Mesothelial cell of epicardium (in vitro differentiated cells): ENCODE measurements at regions not wholly inside any gene's neighbourhood (a gene's known extent, or its start where the extent isn't known, plus 50 kb on each side); places are given as distances from the start of the nearest gene placed in this dataset.

Source experiments
- DNase-seq, 2 experiments: peaks; one replicate each; pipeline ENCODE4 v3.0.0; 2021; ENCODE audit warnings: low spot score in 2 of 2; ENCODE audit not compliant: unreplicated experiment in 2 of 2
- H3K27ac Mint-ChIP-seq: 2 replicates; pipeline ENCODE4 v1.8.0; 2021; ENCODE audit warnings: mixed read lengths
- H3K27me3 Mint-ChIP-seq: 2 replicates; pipeline ENCODE4 v1.8.0; 2021; ENCODE audit warnings: low read depth, mixed read lengths
- H3K36me3 Mint-ChIP-seq: 2 replicates; pipeline ENCODE4 v1.8.0; 2021; ENCODE audit warnings: mixed read lengths
- H3K4me1 Mint-ChIP-seq: 2 replicates; pipeline ENCODE4 v1.8.0; 2021; ENCODE audit warnings: mixed read lengths
- H3K4me3 Mint-ChIP-seq: 2 replicates; pipeline ENCODE4 v1.8.0; 2021; ENCODE audit warnings: mild to moderate bottlenecking, moderate library complexity, mixed read lengths
- H3K9me3 Mint-ChIP-seq: 2 replicates; pipeline ENCODE4 v1.8.0; 2021; ENCODE audit warnings: mixed read lengths
- TF ChIP-seq, protein P1 (sequence below): fragments of 200-600 bp; sonication (generic); IDR thresholded peaks from one replicate; pipeline ENCODE4 v1.5.0; 2021; ENCODE audit warnings: antibody characterized with exemption; ENCODE audit not compliant: unreplicated experiment

DNA sequence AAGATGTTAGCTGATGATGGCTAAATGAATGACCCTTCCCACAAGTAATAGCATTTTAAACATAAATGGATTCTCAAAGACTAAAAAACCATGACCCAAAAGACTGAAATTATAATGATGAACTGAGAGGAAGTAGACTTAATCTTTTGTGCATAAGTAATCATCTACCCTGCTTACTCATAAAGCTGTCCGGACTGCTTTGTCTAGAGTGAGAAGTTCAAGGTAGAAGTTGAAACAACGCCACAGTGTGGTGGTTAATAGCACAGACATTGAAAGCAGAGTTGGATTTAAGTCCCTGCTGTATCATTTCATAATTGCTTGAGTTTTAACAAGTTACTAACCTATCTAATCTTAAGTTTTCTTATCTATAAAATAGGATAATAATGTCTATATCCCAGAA, 346.6 kb downstream of the CENPC start:
- Mint-ChIP-seq H3K27ac (no peak overlapping the region), H3K9me3 (no peaks in the 10 kb centered on the region), H3K4me3 (no peak overlapping the region), H3K27me3 (no peaks in the 10 kb centered on the region), H3K4me1 (peaks cover 16% of the 10 kb centered on the region), H3K36me3 (no peaks in the 10 kb centered on the region)
- TF ChIP-seq, protein P1, sequence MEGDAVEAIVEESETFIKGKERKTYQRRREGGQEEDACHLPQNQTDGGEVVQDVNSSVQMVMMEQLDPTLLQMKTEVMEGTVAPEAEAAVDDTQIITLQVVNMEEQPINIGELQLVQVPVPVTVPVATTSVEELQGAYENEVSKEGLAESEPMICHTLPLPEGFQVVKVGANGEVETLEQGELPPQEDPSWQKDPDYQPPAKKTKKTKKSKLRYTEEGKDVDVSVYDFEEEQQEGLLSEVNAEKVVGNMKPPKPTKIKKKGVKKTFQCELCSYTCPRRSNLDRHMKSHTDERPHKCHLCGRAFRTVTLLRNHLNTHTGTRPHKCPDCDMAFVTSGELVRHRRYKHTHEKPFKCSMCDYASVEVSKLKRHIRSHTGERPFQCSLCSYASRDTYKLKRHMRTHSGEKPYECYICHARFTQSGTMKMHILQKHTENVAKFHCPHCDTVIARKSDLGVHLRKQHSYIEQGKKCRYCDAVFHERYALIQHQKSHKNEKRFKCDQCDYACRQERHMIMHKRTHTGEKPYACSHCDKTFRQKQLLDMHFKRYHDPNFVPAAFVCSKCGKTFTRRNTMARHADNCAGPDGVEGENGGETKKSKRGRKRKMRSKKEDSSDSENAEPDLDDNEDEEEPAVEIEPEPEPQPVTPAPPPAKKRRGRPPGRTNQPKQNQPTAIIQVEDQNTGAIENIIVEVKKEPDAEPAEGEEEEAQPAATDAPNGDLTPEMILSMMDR, result peak; percentile 20
- no peak for DNase-seq

DNA sequence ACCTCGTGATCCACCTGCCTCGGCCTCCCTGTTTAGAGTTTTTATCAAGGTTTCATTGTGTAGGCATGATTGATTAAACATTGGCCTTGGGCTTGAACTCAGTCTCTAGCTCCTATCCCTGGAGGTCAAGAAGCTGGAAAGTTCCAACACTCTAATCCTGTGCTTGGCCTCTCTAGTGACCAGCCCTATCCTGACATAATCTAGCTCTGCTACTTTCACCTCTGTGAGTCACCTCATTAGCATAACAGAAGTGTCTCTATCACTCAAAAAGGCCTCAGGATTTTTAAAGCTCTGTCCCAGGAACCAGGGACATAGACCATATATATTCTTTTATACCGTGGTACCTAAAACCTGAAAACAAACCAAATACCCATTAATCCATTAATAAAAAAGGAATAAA, 377.5 kb downstream of the CENPC start:
- Mint-ChIP-seq H3K4me3 (no peak overlapping the region), H3K9me3 (peaks cover 16% of the 10 kb centered on the region), H3K4me1 (no peaks in the 10 kb centered on the region), H3K27me3 (no peaks in the 10 kb centered on the region), H3K27ac (no peak overlapping the region), H3K36me3 (no peaks in the 10 kb centered on the region)
- TF ChIP-seq, protein P1, result no peak
- DNase-seq, result no peak

DNA sequence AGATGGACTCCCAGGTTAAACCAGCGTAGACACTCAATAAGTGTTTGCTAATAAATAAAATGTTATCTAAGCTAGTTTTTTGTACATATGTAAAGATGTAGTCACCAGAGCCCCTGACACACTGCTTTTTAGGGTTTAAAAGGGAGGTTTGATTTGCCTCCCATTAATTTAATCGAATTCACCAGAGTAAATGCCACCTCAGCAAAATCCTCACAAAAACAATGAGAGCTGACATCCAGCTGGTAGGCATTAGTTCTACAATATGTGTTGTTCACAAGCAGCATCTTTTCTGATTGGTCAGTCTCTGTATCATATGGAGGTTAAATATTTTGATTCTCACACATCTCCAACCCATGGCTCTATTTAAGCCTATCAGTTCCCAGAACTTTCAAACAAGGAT, 382.6 kb downstream of the CENPC start:
- Mint-ChIP-seq H3K9me3 (peaks cover 13% of the 10 kb centered on the region), H3K27ac (no peak overlapping the region), H3K4me1 (peaks cover 19% of the 10 kb centered on the region), H3K27me3 (no peaks in the 10 kb centered on the region), H3K4me3 (no peak overlapping the region), H3K36me3 (no peaks in the 10 kb centered on the region)
- TF ChIP-seq, protein P1, result no peak
- no peak for DNase-seq

DNA sequence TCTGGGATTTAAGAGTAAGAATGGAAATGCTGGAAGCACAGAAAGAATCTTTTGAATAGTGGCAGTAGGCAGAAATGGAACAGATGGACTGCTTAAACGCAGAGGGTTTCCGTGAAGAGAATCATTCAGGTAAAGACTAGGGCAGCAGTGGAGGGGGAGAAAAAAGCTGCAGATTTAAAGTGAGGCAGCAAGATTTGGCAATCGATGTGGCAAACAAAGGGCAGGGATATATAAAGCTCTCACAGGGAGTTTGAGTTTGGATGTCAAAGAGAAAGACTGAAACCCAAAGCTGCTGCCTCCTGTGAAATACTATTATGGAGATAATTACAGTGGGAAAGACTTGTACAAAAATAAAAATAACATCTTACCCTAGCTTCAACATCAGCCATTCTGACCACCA, 384.0 kb downstream of the CENPC start:
- no peak for DNase-seq
- Mint-ChIP-seq H3K4me3 (no peak overlapping the region), H3K27me3 (no peaks in the 10 kb centered on the region), H3K36me3 (no peaks in the 10 kb centered on the region), H3K4me1 (peaks cover 19% of the 10 kb centered on the region), H3K9me3 (peaks cover 12% of the 10 kb centered on the region), H3K27ac (no peak overlapping the region)
- TF ChIP-seq, protein P1, result no peak

DNA sequence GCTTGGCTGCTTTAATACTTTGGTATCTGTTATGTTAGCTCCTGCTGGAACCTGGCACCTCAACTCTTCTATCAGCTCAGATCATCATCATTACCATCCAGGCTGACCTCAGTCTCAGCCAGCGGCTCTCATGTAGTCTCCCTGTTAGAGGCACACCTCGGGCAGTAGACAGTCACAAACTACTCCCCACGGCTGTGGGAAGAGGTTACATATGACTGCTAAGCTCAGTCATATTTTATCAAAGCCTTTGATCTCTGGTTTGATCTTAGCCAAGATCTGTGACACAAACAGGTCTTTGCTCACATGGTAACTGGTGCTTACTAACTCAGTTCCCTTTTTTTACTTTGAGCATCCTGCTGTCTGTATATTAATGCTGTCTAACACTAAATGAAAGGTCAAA, 384.9 kb downstream of the CENPC start:
- Mint-ChIP-seq H3K4me3 (no peak overlapping the region), H3K27me3 (no peaks in the 10 kb centered on the region), H3K36me3 (no peaks in the 10 kb centered on the region), H3K27ac (peak overlapping the region; percentile 58), H3K4me1 (peaks cover 19% of the 10 kb centered on the region), H3K9me3 (peaks cover 5% of the 10 kb centered on the region)
- no peak for DNase-seq
- TF ChIP-seq, protein P1, result no peak

DNA sequence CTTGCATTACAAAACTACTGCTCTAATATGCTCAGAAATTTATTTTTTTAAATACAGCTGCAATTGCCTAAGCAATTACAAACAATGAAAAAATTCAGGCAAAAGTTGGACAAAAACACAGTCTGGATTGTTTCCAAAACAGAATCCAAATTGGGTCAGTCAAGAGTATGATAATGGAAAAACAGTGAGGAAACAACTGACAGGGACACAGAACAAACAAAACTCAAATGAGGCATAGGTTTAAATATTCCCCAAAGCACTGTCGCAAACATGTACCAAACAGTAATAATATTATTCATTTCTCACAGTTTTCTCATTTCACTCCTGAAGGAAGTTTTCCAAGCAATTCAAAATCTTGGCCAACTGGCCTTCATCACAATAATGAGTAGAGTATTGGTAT, 386.6 kb downstream of the CENPC start:
- no peak overlapping the region for H3K4me3 Mint-ChIP-seq
- no peaks in the 10 kb centered on the region for H3K9me3 Mint-ChIP-seq
- no peaks in the 10 kb centered on the region for H3K27me3 Mint-ChIP-seq
- H3K27ac Mint-ChIP-seq, result no peak overlapping the region
- no peaks in the 10 kb centered on the region for H3K36me3 Mint-ChIP-seq
- peaks cover 19% of the 10 kb centered on the region for H3K4me1 Mint-ChIP-seq
- DNase-seq, result no peak
- TF ChIP-seq, protein P1, result no peak
